Liver (tissue), 8 donors: ENCODE measurements at regions not wholly inside any gene's neighbourhood (a gene's known extent, or its start where the extent isn't known, plus 50 kb on each side); places are given as distances from the start of the nearest gene placed in this dataset.

ENCODE experiments used
- DNase-seq: peaks from one replicate; pipeline ENCODE4 v3.0.0-alpha.2; 2017; ENCODE audit warnings: low spot score
- H3K27ac ChIP-seq, 2 donors: one replicate each; pipeline ENCODE4 v1.7.0; 2013; ENCODE audit warnings: inconsistent platforms in 2 of 2, low read length in 2 of 2, control low read depth in 1 of 2, low read depth in 1 of 2, mild to moderate bottlenecking in 1 of 2
- H3K27me3 ChIP-seq, 4 donors: one replicate each; pipeline versions ENCODE4 v1.6.1 to v1.7.0; 2013; ENCODE audit warnings: low read length in 3 of 4, inconsistent platforms in 1 of 4, mild to moderate bottlenecking in 1 of 4, moderate library complexity in 1 of 4; ENCODE audit not compliant: control insufficient read depth in 4 of 4, insufficient read depth in 4 of 4
- H3K36me3 ChIP-seq, 4 donors: one replicate each; pipeline versions ENCODE4 v1.6.1 to v1.7.0; 2013; ENCODE audit warnings: low read length in 3 of 4, mild to moderate bottlenecking in 3 of 4, low read depth in 1 of 4, moderate library complexity in 1 of 4; ENCODE audit not compliant: control insufficient read depth in 4 of 4, insufficient read depth in 3 of 4
- H3K4me1 ChIP-seq, 4 donors: one replicate each; pipeline versions ENCODE4 v1.6.1 to v1.7.0; 2013; ENCODE audit warnings: low read length in 3 of 4, mild to moderate bottlenecking in 3 of 4, moderate library complexity in 1 of 4; ENCODE audit not compliant: control insufficient read depth in 4 of 4, insufficient read depth in 4 of 4
- H3K4me3 ChIP-seq, 3 donors: one replicate each; pipeline versions ENCODE4 v1.6.1 to v1.7.0; 2013; ENCODE audit warnings: low read length in 3 of 3, control low read depth in 1 of 3, low read depth in 1 of 3, mild to moderate bottlenecking in 1 of 3
- H3K9ac ChIP-seq, 2 donors: one replicate each; pipeline ENCODE4 v1.7.0; 2013; ENCODE audit warnings: low read length in 2 of 2, mild to moderate bottlenecking in 2 of 2, moderate library complexity in 2 of 2, control low read depth in 1 of 2, low read depth in 1 of 2
- H3K9me3 ChIP-seq, 4 donors: one replicate each; pipeline versions ENCODE4 v1.6.1 to v1.7.0; 2013; ENCODE audit warnings: low read length in 3 of 4; ENCODE audit not compliant: control insufficient read depth in 4 of 4
- ATF3 ChIP-seq: IDR thresholded peaks from 2 replicates; pipeline ENCODE4 v1.6.1; 2016; ENCODE audit warnings: antibody characterized with exemption
- EGR1 ChIP-seq, 2 donors: IDR thresholded peaks; 2 replicates each; pipeline ENCODE4 v1.6.1; 2016 to 2018; ENCODE audit warnings: antibody characterized with exemption in 2 of 2, low read depth in 2 of 2
- FOXA1 ChIP-seq: IDR thresholded peaks from 2 replicates; pipeline ENCODE4 v1.6.1; 2016; ENCODE audit warnings: antibody characterized with exemption
- FOXA2 ChIP-seq: IDR thresholded peaks from 2 replicates; pipeline ENCODE4 v1.6.1; 2016; ENCODE audit warnings: antibody characterized with exemption
- HNF4A ChIP-seq, 2 donors: conservative IDR thresholded peaks; 2 replicates each; pipeline ENCODE4 v1.6.1; 2016; ENCODE audit warnings: antibody characterized with exemption in 2 of 2, mild to moderate bottlenecking in 2 of 2
- HNF4G ChIP-seq: IDR thresholded peaks from 2 replicates; pipeline ENCODE4 v1.6.1; 2016; ENCODE audit warnings: antibody characterized with exemption
- JUND ChIP-seq, 2 donors: IDR thresholded peaks; 2 replicates each; pipeline ENCODE4 v1.6.1; 2016; ENCODE audit warnings: antibody characterized with exemption in 2 of 2
- NR2F2 ChIP-seq: IDR thresholded peaks from 2 replicates; pipeline ENCODE4 v1.6.1; 2016; ENCODE audit warnings: antibody characterized with exemption
- RAD21 ChIP-seq, 2 donors: IDR thresholded peaks; 2 replicates each; pipeline ENCODE4 v1.6.1; 2016; ENCODE audit warnings: antibody characterized with exemption in 2 of 2, mild to moderate bottlenecking in 2 of 2
- RXRA ChIP-seq, 2 donors: IDR thresholded peaks; 2 replicates each; pipeline ENCODE4 v1.6.1; 2017 to 2018; ENCODE audit warnings: antibody characterized with exemption in 2 of 2, mild to moderate bottlenecking in 1 of 2
- SP1 ChIP-seq: IDR thresholded peaks from 2 replicates; pipeline ENCODE4 v1.6.1; 2018; ENCODE audit warnings: antibody characterized with exemption, mild to moderate bottlenecking
- TAF1 ChIP-seq: conservative IDR thresholded peaks from 2 replicates; pipeline ENCODE4 v1.6.1; 2016; ENCODE audit warnings: antibody characterized with exemption, mild to moderate bottlenecking
- ZBTB33 ChIP-seq: IDR thresholded peaks from 2 replicates; pipeline ENCODE4 v1.6.1; 2016; ENCODE audit warnings: antibody characterized with exemption
- WGBS: extraction: QIAGEN DNeasy Blood & Tissue Kit; methylation state at CpG from one replicate; pipeline ENCODE4 v1.1.7; 2013; 5-methylcytosine and 5-hydroxymethylcytosine counted together
- TF ChIP-seq, protein P1 (sequence below): fragments of 150-350 bp; IDR thresholded peaks from 2 replicates; pipeline ENCODE4 v1.5.1; 2017; ENCODE audit warnings: improper control_type of control experiment, low read depth, low read length; ENCODE audit not compliant: missing input control
- TF ChIP-seq, protein P2 (sequence below): IDR thresholded peaks from 2 replicates; pipeline ENCODE4 v1.6.1; 2016; ENCODE audit warnings: antibody characterized with exemption
- donor health status: healthy.
- donor health status: healthy.
- donor health status: healthy.
- donor health status: healthy.
- donor health status: healthy.

DNA sequence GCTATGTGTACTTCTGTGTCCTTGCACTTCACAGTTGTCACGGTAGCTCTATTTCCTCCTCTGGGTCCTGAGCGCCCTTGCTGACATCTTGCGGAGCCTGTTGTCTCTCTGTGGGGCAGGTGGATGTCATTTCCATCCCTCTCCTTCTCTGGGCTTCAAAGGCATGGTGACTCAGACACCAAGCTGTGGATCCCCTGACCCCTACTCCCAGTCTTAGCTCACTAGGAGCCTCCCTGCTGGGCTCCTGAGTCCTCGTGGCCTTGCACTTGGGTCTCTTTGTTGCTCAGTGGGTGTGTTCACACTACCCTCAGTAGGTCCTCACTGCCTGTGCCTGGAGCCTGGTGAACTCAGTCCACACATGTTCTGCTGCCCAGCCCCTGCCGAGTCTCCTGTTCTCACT, 100.3 kb upstream of the PAX2 start:
- no peak for TF ChIP-seq HNF4A (conservative IDR thresholded peaks at IDR 0.05)
- no peak for TF ChIP-seq SP1
- no peak for TF ChIP-seq ZBTB33
- no peaks in the 10 kb centered on the region for H3K36me3 ChIP-seq
- no peaks in the 10 kb centered on the region for H3K9me3 ChIP-seq
- no peaks in the 10 kb centered on the region for H3K4me1 ChIP-seq
- H3K27ac ChIP-seq, result no peak overlapping the region
- 51% methylated on average over 5 of the region's 5 CpGs for whole genome bisulfite sequencing
- H3K4me3 ChIP-seq, result no peak overlapping the region
- no peak overlapping the region for H3K9ac ChIP-seq
- H3K27me3 ChIP-seq, result peaks cover 0 to 3% (median 0%) of the 10 kb centered on the region in 4 donors
- DNase-seq, result no peak

DNA sequence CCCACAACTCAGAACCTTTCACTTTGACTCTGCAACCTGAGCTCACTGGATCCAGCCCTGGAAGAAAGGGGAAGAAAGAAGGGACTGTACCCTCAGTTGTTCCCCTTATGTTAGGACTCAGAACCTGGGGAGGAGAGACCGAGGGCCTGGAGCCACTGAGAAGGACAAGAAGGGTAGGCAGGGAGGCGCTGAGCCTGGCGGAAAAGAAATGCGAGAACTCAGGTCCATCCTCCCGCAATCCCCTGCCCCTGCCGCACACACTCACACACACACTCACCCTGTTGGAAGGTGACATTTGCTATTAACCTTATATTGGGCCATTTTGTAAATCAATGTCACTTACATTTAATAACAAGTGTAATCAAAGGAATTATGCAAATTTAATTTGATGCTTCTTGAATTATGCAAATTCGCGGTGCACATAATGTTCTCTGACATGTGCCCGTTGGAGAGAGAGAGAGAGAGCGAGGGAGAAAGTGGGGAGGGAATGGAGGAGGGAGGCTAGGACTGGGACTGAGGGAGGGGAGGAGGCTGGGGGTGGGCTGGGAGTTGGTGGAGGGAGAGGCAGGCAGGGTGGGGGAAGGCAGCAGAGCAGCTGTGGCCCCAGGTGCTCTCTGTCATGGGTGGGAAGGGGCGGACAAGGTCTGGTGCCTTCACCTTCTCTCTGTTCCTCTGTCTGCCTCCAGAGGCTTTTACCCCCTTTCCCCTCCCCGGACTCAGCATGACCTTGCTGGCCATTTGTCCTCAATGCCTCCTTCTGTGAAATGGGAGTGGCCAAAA, 99.6 kb upstream of the PAX2 start:
- Histone ChIP-seq H3K9ac (no peak overlapping the region), H3K4me1 (no peaks in the 10 kb centered on the region), H3K36me3 (no peaks in the 10 kb centered on the region), H3K27me3 (peaks cover 0 to 3% (median 0%) of the 10 kb centered on the region in 4 donors), H3K9me3 (no peaks in the 10 kb centered on the region), H3K27ac (no peak overlapping the region), H3K4me3 (no peak overlapping the region)
- no peak for DNase-seq
- WGBS, result 38% methylated on average over 12 of the region's 12 CpGs
- TF ChIP-seq HNF4A (conservative IDR thresholded peaks at IDR 0.05) (no peak), RXRA (IDR thresholded peaks at IDR 0.05) (no peak), ZBTB33 (no peak), SP1 (no peak), HNF4G (no peak), JUND (IDR thresholded peaks at IDR 0.05) (no peak), FOXA1 (no peak), FOXA2 (no peak), EGR1 (IDR thresholded peaks at IDR 0.05; ENCODE audit: low read depth in 2 of 2) (no peak), ATF3 (no peak), RAD21 (IDR thresholded peaks at IDR 0.05) (no peak), TAF1 (no peak), NR2F2 (no peak)
- TF ChIP-seq, protein P1, sequence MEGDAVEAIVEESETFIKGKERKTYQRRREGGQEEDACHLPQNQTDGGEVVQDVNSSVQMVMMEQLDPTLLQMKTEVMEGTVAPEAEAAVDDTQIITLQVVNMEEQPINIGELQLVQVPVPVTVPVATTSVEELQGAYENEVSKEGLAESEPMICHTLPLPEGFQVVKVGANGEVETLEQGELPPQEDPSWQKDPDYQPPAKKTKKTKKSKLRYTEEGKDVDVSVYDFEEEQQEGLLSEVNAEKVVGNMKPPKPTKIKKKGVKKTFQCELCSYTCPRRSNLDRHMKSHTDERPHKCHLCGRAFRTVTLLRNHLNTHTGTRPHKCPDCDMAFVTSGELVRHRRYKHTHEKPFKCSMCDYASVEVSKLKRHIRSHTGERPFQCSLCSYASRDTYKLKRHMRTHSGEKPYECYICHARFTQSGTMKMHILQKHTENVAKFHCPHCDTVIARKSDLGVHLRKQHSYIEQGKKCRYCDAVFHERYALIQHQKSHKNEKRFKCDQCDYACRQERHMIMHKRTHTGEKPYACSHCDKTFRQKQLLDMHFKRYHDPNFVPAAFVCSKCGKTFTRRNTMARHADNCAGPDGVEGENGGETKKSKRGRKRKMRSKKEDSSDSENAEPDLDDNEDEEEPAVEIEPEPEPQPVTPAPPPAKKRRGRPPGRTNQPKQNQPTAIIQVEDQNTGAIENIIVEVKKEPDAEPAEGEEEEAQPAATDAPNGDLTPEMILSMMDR, result no peak
- TF ChIP-seq, protein P2, sequence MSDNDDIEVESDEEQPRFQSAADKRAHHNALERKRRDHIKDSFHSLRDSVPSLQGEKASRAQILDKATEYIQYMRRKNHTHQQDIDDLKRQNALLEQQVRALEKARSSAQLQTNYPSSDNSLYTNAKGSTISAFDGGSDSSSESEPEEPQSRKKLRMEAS, result no peak
